ENCODE measurements at regions not wholly inside any gene's neighbourhood (a gene's known extent, or its start where the extent isn't known, plus 50 kb on each side); places are given as distances from the start of the nearest gene placed in this dataset.

- no peak for DNase-seq
Observed at GRCh38 chr18:72273025-72273424, 271.1 kb downstream of the CBLN2 start.

GRCh38 chr18:72261590-72261989 is 282.6 kb downstream of the CBLN2 start:
- no peak overlapping the region for H3K4me3 ChIP-seq
- intact Hi-C loops (cut with DNase I) = no loop called here
- ATAC-seq = no peak
- H3K27ac ChIP-seq = no peak overlapping the region
- no peak for DNase-seq
- no peaks in the 10 kb centered on the region for H3K27me3 ChIP-seq (ENCODE audit: low read depth)
- no peaks in the 10 kb centered on the region for H3K9me3 ChIP-seq
- no peak for TF ChIP-seq CTCF (IDR thresholded peaks at IDR 0.05)
- H3K36me3 ChIP-seq = no peaks in the 10 kb centered on the region
- no peaks in the 10 kb centered on the region for H3K4me1 ChIP-seq

More at GRCh38 chr18:72273025-72273424, 271.1 kb downstream of the CBLN2 start:
- Histone ChIP-seq H3K4me3 (no peak overlapping the region), H3K36me3 (no peaks in the 10 kb centered on the region), H3K4me1 (no peaks in the 10 kb centered on the region), H3K27me3 (ENCODE audit: low read depth) (no peaks in the 10 kb centered on the region), H3K9me3 (no peaks in the 10 kb centered on the region), H3K27ac (no peak overlapping the region)
- no peak for ATAC-seq
- intact Hi-C loops (cut with DNase I) = no loop called here
- TF ChIP-seq CTCF (IDR thresholded peaks at IDR 0.05) = no peak

DNA sequence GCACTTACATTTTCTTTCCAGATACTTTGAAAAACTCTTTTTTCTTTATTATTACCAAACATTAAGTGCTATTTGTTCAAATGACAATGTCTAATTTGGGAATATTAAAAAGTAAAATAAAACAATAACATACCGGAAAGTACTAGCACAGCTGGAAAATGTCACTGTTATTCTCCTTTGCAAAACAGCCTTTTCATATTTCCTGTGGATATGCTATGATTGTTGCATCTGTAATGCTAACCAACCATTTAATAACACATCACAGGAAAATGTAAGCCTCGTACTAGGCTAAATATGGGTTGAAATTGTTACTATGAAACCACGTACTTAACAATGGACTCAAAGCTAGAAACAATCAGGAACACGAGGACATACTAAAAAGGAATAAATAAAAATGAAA is 298.1 kb downstream of the CBLN2 start:
- Histone ChIP-seq H3K9me3 (no peaks in the 10 kb centered on the region), H3K27ac (no peak overlapping the region), H3K4me1 (no peaks in the 10 kb centered on the region), H3K4me3 (no peak overlapping the region), H3K27me3 (ENCODE audit: low read depth) (no peaks in the 10 kb centered on the region), H3K36me3 (no peaks in the 10 kb centered on the region)
- intact Hi-C loops (cut with DNase I) = no loop called here
- no peak for ATAC-seq
- DNase-seq = no peak
- TF ChIP-seq CTCF (IDR thresholded peaks at IDR 0.05) = no peak

DNA sequence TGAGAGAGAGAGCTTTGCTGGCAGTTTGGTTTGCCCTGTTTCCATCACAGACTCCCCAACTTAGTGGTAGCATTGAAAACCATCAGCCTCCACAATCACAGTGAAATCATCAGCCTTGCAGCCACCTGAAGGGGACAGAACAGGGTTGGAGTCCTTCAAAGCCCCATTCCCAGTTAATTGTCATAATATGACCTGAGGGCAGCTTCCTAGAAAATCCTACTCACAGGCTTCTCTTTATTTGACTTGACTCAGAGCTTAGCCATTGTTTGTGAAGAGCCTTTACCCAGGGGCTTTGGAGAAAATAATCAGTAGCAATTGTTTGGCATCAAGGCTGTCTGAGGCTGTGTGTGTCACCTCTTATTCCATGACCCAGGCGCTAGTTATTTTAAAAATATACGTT is 308.7 kb downstream of the CBLN2 start:
- intact Hi-C loops (cut with DNase I) = no loop called here
- no peak for TF ChIP-seq CTCF (IDR thresholded peaks at IDR 0.05)
- H3K27ac ChIP-seq = no peak overlapping the region
- no peak overlapping the region for H3K4me3 ChIP-seq
- H3K9me3 ChIP-seq = no peaks in the 10 kb centered on the region
- no peaks in the 10 kb centered on the region for H3K27me3 ChIP-seq (ENCODE audit: low read depth)
- H3K4me1 ChIP-seq = no peaks in the 10 kb centered on the region
- ATAC-seq (no peak), DNase-seq (no peak)
- no peaks in the 10 kb centered on the region for H3K36me3 ChIP-seq

- no peaks in the 10 kb centered on the region for H3K36me3 ChIP-seq
- H3K4me3 ChIP-seq = no peak overlapping the region
- no peak for TF ChIP-seq CTCF (IDR thresholded peaks at IDR 0.05)
- no peak for ATAC-seq
- intact Hi-C loops (cut with DNase I) = no loop called here
- H3K27ac ChIP-seq = no peak overlapping the region
- H3K9me3 ChIP-seq = no peaks in the 10 kb centered on the region
- no peaks in the 10 kb centered on the region for H3K4me1 ChIP-seq
- H3K27me3 ChIP-seq (ENCODE audit: low read depth) = no peaks in the 10 kb centered on the region
- DNase-seq = no peak
Observed at GRCh38 chr18:72233106-72233505, 311.0 kb downstream of the CBLN2 start.

GRCh38 chr18:72232644-72233043 is 311.5 kb downstream of the CBLN2 start:
- Histone ChIP-seq H3K4me1 (no peaks in the 10 kb centered on the region), H3K36me3 (no peaks in the 10 kb centered on the region), H3K9me3 (no peaks in the 10 kb centered on the region), H3K4me3 (no peak overlapping the region), H3K27ac (no peak overlapping the region), H3K27me3 (ENCODE audit: low read depth) (no peaks in the 10 kb centered on the region)
- ATAC-seq (no peak), DNase-seq (no peak)
- intact Hi-C loops (cut with DNase I) = no loop called here
- TF ChIP-seq CTCF (IDR thresholded peaks at IDR 0.05) = no peak

Data from lower lobe of right lung (tissue), 2 donors.